NCI-H2196 (cell line): ENCODE measurements at regions not wholly inside any gene's neighbourhood (a gene's known extent, or its start where the extent isn't known, plus 50 kb on each side); places are given as distances from the start of the nearest gene placed in this dataset.
"Not testable (repeated sequence)": the region's sequence is repeated elsewhere in the genome, so short reads cannot be mapped to it uniquely, and the experiment has no call there.

Experiments
- DNase-seq: peaks from one replicate; lab custom pipeline; 2025; ENCODE audit not compliant: unreplicated experiment; lab: John Stamatoyannopoulos, UW

DNA sequence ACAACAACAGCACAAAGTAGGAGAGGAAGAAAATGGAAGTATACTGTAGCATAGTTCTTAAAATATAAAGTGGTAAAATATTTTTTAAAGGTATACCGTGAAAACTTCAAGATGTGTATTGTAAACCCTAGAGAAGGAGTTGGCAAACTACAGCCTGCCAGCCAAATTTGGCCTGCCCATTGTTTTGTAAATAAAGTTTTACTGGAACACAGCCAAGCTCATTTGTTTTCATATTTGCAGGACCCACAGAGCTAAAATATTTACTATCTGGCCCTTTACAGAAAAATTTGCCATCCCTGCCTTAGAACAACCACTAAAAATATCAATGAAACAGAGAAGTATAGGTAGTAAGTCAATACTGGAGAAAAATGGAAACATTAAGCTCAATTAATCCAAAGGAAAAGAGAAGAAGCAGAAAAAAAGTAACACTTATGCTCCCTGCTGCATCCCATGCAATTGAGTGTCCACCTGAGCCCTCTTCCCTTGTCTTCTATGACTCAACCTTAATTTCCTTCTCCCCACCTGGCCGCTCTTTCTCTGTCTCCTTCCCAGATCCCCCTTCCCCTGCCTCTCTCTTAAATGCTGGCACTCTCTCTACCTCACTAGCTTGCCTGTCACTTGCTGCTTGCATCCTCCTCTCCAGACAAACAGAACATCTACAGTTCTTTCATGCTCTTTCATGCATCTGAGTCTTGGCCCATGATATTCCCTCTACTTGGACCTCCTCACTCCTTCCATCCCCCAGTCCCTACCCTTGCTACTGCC lies 50.6 kb upstream of the FER start:
- no peak for DNase-seq

DNA sequence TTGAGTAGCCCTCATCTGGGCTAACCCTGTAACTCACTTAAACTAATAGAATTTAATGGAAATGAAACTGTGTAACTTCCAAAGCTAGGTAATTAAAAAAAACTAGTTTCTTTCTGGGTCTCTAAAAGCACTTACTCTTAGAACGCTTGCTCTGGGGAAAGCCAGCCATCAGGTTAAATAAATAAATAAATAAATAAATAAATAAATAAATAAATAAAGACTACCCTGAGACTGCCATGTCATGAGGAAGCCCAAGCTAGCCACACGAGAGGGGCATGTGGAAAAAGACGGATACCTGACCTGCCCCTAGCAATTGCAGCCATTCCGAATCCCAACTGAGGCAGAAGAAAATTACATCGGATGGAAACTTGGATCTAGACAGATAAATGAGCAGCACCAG lies 51.3 kb upstream of the FER start:
- no peak for DNase-seq

DNA sequence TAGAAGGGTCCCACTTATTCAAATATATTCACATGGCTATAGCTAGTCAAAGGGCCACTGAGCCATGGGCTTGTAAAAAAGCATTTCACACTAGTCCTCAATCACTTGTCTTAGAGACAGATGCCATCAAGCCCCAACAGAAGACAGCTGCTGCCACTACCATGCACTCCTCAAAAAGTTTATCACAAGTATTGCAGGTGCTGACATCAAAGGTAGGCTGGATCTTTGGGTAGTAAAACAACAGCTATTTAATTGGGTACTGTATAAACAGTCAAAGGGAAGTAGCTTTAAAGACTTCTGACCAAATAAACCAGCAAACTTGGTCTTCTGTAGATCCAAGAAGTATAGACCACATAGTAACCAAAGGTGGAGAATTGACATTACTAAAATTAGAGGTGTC lies 59.2 kb upstream of the FER start:
- no peak for DNase-seq

DNA sequence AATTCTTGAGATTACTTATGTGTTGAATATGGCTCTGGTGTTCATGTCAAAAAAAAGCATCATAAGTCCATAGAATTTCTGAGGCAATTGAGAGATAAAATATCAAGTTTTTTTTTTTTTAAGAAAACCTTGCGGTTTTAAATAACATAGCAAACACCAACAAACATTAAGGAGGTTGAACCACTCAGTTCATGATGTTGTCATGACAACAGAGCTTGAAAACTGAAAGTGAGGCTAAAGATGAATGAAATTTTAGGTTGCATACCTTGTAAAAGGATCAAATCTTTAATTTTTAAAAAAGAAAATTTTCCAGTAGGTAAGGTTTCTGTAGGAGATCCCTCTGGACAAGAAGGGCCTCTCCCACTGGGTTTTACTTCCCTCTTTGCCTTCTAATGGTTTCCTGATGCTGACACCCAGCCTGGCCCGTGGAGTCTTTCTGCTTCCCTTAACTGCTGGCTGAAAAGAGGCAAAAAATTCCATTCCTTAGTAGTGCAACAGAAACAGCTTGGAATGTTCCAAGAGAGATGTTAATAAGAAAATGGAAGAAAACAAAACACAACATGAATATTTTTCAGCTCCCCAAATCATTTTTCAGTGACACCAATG lies 60.0 kb upstream of the FER start:
- DNase-seq: no peak

DNA sequence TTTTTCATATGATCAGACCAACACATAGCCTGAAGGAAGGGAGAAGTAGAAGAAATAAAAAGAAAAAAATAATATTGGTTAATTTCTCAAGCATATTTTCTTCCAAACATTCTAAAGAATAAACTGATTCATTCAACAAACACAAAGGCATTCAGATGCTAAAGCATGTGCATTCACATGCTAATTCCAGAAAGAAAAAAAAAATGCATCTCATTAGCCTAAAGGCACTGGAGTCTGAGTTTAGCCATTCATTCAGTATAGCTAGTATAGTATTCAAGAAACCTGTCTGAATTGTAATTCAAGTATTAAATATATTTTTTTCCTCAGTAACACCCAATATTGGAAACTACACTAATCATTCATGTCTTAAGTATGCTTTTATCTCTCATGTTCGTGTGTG lies 61.0 kb upstream of the FER start:
- no peak for DNase-seq

DNA sequence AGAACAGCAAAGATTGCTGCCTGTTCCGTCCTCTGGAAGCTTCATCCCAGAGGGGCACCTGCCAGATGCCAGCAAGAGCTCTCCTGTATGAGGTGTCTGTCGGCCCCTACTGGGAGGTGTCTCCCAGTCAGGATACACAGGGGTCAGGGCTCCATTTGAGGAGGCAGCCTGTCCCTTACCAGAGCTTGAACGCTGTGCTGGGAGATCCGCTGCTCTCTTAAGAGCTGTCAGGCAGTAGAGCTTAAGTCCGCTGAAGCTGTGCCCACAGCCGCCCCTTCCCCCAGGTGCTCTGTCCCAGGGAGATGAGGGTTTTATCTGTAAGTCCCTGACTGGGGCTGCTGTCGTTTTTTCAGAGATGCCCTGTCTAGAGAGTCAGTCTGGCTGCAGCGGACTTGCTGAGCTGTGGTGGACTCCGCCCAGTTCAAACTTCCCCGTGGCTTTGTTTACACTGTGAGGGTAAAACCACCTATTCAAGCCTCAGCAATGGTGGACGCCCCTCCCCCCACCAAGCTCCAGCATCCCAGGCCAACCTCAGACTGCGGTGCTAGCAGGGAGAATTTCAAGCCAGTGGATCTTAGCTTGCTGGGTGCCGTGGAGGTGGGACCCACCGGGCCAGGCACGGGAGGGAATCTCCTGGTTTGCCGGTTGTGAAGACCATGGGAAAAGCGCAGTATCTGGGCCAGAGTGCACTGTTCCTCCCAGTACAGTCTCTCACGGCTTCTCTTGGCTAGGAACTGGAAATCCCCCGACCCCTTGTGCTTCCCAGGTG lies 62.1 kb upstream of the FER start:
- not testable (repeated sequence) for DNase-seq

DNA sequence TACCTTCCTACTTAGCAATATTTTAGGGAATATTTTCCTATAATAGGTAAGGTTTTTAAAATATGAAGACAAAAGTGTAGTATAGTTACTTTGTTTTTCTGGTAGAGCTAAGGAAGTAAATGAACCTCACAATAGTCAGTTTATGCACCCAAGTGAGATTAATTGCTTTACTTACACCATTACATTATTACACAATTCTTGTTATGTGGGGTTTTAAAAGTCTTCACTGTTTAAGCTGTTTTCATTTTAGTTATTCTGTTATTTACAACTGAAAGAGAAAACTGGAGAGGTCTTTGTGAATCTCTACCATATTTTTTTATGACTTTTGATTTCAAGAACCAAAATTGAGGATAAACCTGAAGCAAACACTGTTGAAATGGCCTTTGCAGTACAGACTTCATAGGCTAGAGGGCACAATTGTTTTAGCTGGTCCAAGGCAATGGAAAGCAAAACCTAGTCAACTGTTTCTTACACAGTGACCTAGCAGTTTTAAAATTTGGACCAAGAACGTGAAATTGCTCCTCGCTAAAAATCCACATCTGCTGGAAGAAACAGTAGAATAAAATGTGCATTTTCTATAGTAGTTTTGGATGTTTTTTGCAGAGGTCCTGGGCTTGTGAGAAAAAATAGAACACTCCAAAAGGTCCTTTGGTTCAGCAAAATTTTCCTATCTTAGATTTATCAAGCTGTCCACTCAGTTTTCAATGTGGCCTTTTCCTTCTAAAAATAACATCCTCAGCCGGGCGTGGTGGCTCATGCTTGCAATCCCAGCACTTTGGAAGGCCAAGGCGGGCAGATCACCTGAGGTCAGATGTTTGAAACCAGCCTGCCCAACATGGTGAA lies 66.4 kb upstream of the FER start:
- DNase-seq: peak; percentile 53

DNA sequence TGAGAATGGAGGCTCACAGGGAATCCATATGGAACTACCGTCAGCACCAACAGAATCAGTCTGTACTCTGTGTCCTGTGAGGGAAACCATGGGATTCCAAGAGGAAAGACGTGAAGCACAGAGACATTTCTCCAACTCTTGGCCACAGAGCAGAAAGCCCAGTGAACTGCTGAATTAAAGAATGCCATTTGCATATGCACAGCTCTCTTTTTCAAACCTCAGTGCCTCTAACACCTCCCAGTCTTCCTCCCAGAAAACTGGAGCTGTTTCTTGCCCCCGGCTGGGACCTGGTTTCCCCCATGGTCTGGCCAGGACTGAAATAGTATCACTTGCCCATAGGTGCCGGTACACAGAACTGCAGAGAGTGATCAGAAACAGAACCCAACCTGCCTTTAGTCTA lies 69.6 kb upstream of the FER start:
- DNase-seq: no peak

DNA sequence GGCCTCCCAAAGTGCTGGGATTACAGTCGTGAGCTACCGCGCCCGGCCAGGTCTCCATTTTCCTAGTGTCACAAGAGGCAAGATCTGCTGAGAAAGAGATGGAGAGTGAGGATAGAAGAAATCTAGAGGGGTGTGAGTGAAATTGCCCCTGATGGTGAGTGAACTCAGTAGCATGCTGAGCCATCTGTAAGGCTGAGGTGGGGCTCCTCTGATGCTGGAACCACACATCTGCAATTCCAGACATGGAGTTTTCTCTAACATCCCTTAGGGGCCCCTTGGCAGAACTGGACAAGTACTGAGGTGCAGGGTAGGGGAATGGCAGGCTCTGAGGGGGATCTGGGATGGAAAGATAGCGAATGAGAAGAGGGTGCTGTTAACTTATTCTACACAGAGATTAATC lies 72.0 kb upstream of the FER start:
- no peak for DNase-seq

DNA sequence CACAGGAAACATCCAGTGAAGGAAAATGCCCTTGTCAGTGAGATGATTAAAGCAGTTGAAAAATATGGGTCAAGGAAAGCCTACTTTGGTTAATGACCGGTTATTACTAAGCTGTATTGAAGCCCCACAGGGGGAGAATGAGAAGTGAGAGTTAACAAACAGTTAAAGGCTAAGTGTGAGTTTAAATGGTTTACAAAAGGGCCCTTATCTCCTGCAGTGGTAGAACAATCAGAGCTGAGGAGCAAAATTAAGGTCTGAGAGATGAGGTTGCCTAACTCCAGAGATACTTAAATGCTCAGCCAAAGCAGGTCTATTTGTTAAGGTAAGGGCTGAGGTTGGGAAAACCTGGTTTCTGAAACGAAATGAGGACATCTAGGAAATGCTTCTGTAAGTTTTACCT lies 75.1 kb upstream of the FER start:
- no peak for DNase-seq

DNA sequence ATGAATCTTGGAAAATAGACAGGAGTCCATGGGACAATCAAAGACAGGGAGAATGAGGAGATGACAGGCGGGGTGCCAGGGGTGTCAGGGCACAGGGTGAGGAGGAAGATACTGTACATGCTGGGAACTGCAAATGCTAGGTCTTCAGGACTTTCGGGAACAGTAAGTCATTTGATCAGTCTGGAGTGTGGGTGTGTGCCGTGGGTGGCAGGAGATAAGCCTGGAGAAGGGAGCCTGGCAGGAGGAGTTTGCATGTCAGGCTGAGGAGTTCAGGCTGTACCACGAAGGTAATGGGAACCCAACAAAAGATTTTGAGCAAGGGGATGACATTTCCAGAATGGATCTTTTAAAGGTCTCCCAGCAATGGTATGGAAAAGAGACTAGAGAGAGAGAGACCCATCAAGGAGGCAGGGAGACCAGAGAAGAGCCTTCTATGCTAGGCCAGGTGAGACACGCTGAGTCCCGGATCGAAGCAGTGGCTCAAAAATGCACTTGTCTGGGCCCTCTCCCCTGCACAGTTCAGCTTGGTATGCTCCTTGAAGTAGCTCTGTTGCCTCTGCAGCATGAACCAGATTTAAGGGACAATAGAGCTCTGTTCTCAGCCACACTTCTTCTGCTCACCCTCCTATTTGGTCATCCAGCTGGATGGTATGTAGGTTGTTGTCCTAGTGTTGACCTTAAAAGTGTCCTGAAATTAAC lies 77.0 kb upstream of the FER start:
- DNase-seq: no peak

DNA sequence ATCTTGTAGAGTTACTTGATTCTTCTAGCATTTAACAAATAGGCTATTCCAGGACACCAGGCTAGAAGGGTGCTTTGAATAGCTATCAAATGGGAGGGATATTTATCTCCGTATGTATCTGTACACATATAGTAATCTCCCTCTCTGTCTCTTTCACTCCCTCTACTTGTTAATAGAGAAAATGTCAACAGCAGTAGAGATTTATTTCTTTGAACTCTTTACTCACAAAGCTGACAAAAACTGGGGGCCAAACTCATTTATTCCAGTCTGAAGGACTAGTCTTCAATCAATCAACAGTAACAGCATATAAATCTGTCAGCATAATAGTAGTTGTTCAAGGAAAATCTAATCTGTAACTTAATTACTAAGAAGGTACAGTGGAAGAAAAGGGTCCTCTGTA lies 78.2 kb upstream of the FER start:
- DNase-seq: no peak

DNA sequence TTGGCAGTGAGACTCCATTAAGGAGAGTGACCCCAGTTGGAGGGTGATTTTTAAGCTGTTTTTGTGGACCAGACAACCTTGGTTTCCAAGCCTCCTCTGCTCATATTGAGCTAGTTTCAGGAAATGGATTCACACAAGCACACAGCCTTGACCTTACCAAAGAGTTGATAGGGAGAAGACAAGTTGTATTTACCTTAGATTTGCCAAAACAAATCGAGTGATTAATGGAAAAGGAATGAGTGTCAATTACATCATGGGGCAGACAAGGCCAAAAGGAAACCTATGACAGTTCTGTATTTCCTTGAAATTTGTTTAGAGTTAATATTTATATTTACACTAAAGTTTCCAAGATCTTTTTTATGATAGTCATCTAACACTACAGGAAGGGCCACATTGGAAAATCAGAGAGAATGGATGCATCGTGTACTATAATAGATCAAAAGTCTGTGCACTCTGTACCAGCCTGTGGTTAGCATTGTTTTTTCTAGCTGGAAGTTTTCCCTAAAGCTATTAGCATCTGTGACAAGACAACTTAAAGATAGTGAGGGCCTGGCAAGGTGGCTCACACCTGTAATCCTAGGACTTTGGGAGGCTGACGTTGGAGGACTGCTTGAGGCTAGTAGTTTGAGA lies 86.0 kb upstream of the FER start:
- DNase-seq: no peak

DNA sequence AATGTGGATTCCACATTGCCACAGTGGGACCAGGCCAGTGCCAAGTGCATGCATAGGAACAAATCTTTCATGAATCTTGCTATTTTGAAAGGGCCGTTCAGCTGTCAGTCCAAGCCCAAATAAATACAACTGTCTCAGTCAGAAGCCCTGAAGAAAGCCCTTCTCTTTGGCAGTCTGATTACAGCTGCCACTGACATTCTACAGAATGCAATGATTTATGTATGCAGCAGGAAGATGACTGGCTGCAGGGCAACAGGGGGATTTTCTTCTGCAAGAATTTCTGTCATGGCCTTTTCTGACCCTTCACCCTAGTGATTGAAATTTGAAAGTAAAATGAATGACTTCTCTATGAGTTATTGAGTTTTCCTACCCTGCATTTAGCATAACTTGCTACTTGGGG lies 86.7 kb upstream of the FER start:
- DNase-seq: no peak

DNA sequence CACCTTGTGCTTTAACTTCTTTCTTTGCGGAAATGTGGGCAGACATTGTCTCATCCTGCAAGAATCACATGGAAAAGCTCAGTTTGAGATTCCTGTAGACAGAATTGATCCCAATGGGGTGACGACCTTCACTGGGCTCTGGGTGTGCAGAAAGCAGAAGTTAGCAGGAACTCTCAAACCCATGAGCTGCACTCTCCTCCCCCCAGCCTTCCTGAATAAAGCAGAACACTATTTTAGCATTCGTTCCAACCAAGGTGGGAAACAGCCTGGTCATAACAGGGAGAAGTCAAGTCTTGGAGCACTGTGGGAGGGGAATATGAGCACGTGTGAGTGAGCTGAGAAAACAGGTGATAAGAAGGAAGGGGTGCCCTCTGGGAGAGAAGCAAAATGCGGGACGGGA lies 87.4 kb upstream of the FER start:
- no peak for DNase-seq

DNA sequence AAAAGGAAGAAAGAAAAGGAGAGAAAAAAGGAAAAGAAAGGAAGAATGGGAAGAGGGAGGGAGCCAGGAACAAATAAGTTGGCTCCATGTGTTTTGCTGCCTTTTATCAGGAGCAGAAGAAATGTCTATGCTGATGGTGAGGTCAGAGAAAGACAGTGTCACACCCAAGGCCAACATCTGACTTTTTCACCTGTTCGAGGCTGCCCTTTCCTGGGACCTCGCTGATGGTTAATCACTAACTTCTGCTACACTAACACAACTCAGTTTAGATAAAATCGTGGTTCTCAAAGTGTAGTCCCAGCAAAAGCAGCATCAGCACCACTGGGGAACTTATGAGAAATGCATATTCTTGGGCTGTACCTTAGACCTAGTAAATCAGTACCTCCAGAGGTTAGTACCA lies 88.2 kb upstream of the FER start:
- DNase-seq: no peak

DNA sequence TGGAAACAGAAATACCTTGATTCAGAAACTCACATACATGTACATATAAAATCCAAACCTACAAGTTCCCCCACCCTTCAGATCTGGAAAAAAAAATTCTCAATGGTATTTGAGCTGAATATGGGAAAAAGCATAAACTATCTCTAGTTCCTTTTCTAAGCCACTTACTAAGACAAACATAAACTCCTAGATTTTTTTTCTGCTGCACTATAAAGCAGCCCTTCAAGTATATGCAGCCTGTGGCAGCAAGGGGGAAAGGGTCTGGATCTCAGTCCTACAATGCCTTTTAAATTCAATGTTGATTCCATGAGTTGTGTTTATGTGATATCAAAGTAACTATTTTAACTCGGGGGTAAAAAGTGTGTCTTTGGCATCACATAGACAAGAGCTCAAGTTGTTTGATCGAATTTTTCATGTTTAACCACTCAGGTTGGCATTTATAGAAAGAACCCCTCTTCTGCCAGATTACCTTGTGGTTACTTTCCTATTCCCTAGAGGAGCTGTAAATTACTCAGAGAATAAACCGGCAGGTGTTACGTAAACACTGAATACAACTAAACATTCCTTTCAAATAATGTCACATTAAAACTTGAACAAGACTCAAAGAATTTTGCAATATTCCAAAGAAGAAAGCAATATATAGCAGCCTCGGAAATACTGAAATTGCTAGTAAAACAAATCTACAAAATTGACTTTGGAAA lies 91.8 kb upstream of the FER start:
- no peak for DNase-seq

DNA sequence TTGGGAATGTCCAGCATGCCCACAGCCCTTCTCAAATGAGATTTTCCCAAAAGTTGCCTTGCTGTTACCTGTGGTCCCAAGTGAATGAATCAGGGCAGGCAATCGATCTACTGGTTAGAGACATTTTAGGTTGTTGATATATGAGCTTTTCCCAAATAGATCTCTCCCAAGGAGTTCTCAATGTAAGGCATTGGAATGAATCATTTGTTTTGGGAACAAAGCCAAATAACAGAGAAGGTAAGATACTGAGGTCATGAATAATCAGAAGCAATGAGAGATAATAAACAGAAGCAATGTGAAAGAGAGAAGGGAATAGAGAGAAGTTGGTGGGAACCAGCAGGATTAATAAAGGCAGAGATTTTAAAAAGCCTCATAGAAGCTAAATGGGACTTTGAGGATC lies 93.6 kb upstream of the FER start:
- no peak for DNase-seq

DNA sequence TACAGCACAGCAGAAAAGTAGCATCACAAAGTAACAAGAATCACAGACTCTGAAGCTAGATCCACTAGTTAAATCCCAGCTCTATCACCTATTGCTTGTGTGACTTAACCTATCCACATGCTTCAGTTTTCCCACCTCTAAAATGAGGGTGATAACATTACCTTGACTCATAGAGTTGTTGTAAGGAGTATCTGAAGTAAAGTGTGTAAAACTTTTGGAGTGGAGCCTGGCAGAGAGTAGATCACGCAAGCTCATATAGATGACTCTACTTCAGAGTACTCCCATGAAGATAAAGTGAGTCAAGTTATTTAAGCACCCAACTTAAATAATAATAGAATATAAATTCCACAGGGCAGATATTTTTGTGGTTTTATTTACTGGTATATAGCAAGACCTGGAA lies 94.5 kb upstream of the FER start:
- DNase-seq: no peak

DNA sequence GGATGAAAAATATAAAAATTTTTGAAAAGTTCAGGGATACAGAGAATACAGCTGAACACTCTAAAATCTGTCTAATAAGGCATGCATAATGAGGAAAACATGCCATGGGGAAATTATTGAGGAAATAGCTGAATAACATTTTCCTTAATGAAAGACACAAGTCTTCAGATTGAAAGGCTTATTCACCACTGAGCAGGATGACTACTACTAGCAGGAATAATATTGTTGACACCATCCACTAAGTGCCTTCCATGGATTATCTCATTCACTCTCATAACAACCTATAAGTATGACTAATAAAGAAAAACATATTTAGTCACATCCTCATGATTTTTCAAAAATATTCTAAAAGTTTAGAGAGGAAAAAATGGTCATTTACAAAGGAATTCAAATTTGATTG lies 96.7 kb upstream of the FER start:
- no peak for DNase-seq
